HEK293 (cell line): ENCODE measurements at regions not wholly inside any gene's neighbourhood (a gene's known extent, or its start where the extent isn't known, plus 50 kb on each side); places are given as distances from the start of the nearest gene placed in this dataset.

Experiments
- BCL11B ChIP-seq: fragments of 450-650 bp; formaldehyde crosslinking; IDR thresholded peaks from 2 replicates; pipeline ENCODE4 v1.5.1; 2016; ENCODE audit warnings: low read depth, missing biosample characterization, missing genetic modification characterization
- EGR2 ChIP-seq: fragments of 450-650 bp; formaldehyde crosslinking; IDR thresholded peaks from 2 replicates; pipeline ENCODE4 v1.5.1; 2016; ENCODE audit warnings: low read depth, missing biosample characterization, missing genetic modification characterization
- KLF1 ChIP-seq: fragments of 450-650 bp; formaldehyde crosslinking; IDR thresholded peaks from 2 replicates; pipeline ENCODE4 v1.5.1; 2016; ENCODE audit warnings: missing biosample characterization, missing genetic modification characterization
- REPIN1 ChIP-seq: fragments of 450-650 bp; formaldehyde crosslinking; IDR thresholded peaks from 2 replicates; pipeline ENCODE4 v1.5.1; 2017; ENCODE audit warnings: missing biosample characterization, missing genetic modification characterization, low read depth
- SCRT1 ChIP-seq: fragments of 450-650 bp; formaldehyde crosslinking; IDR thresholded peaks from 2 replicates; pipeline ENCODE4 v1.5.1; 2016; ENCODE audit warnings: missing biosample characterization, missing genetic modification characterization, borderline replicate concordance
- WT1 ChIP-seq: fragments of 450-650 bp; formaldehyde crosslinking; IDR thresholded peaks from 2 replicates; pipeline ENCODE4 v1.5.1; 2016; ENCODE audit warnings: missing biosample characterization, missing genetic modification characterization
- ZBTB21 ChIP-seq: fragments of 450-650 bp; formaldehyde crosslinking; IDR thresholded peaks from 2 replicates; pipeline ENCODE4 v1.5.1; 2017; ENCODE audit warnings: missing biosample characterization, missing genetic modification characterization
- ZBTB48 ChIP-seq: fragments of 450-650 bp; formaldehyde crosslinking; IDR thresholded peaks from 2 replicates; pipeline ENCODE4 v1.5.1; 2016; ENCODE audit warnings: missing biosample characterization, missing genetic modification characterization
- ZNF394 ChIP-seq: fragments of 450-650 bp; formaldehyde crosslinking; IDR thresholded peaks from 2 replicates; pipeline ENCODE4 v1.5.1; 2016; ENCODE audit warnings: missing biosample characterization, missing genetic modification characterization, mild to moderate bottlenecking, moderate library complexity, borderline replicate concordance
- ZNF555 ChIP-seq: fragments of 450-650 bp; formaldehyde crosslinking; conservative IDR thresholded peaks from 2 replicates; pipeline ENCODE4 v1.5.1; 2017; ENCODE audit warnings: missing biosample characterization, mild to moderate bottlenecking, missing genetic modification characterization, inconsistent platforms
- ZNF596 ChIP-seq: fragments of 450-650 bp; IDR thresholded peaks from 2 replicates; pipeline ENCODE4 v1.5.0; 2018; ENCODE audit warnings: missing biosample characterization, mild to moderate bottlenecking, missing genetic modification characterization, moderate library complexity
- ZNF623 ChIP-seq: fragments of 450-650 bp; formaldehyde crosslinking; IDR thresholded peaks from 2 replicates; pipeline ENCODE4 v1.5.1; 2016; ENCODE audit warnings: missing biosample characterization, missing genetic modification characterization
- ZNF843 ChIP-seq: fragments of 450-650 bp; formaldehyde crosslinking; IDR thresholded peaks from 2 replicates; pipeline ENCODE4 v1.5.1; 2016; ENCODE audit warnings: missing biosample characterization, missing genetic modification characterization
- TF ChIP-seq, protein P1 (sequence below): fragments of 450-650 bp; formaldehyde crosslinking; IDR thresholded peaks from 2 replicates; pipeline ENCODE4 v1.5.1; 2016; ENCODE audit warnings: missing biosample characterization, missing genetic modification characterization
- TF ChIP-seq, protein P2 (sequence below): fragments of 450-650 bp; formaldehyde crosslinking; conservative IDR thresholded peaks from 2 replicates; pipeline ENCODE4 v1.5.1; 2016; ENCODE audit warnings: low read depth, missing biosample characterization, missing genetic modification characterization
- TF ChIP-seq, protein P3 (sequence below): fragments of 450-650 bp; formaldehyde crosslinking; conservative IDR thresholded peaks from 2 replicates; pipeline ENCODE4 v1.5.1; 2016; ENCODE audit warnings: low read depth, missing biosample characterization, missing genetic modification characterization
- TF ChIP-seq, protein P4 (sequence below): fragments of 450-650 bp; formaldehyde crosslinking; IDR thresholded peaks from 2 replicates; pipeline ENCODE4 v1.5.1; 2017; ENCODE audit warnings: missing biosample characterization, missing genetic modification characterization
- TF ChIP-seq, protein P5 (sequence below): fragments of 450-650 bp; formaldehyde crosslinking; IDR thresholded peaks from 2 replicates; pipeline ENCODE4 v1.5.1; 2016; ENCODE audit warnings: missing biosample characterization, missing genetic modification characterization
- TF ChIP-seq, protein P6 (sequence below): fragments of 450-650 bp; formaldehyde crosslinking; IDR thresholded peaks from 2 replicates; pipeline ENCODE4 v1.5.1; 2016; ENCODE audit warnings: missing biosample characterization, missing genetic modification characterization
- TF ChIP-seq, protein P7 (sequence below): fragments of 450-650 bp; formaldehyde crosslinking; IDR thresholded peaks from 2 replicates; pipeline ENCODE4; 2016; ENCODE audit warnings: missing biosample characterization, missing genetic modification characterization

DNA sequence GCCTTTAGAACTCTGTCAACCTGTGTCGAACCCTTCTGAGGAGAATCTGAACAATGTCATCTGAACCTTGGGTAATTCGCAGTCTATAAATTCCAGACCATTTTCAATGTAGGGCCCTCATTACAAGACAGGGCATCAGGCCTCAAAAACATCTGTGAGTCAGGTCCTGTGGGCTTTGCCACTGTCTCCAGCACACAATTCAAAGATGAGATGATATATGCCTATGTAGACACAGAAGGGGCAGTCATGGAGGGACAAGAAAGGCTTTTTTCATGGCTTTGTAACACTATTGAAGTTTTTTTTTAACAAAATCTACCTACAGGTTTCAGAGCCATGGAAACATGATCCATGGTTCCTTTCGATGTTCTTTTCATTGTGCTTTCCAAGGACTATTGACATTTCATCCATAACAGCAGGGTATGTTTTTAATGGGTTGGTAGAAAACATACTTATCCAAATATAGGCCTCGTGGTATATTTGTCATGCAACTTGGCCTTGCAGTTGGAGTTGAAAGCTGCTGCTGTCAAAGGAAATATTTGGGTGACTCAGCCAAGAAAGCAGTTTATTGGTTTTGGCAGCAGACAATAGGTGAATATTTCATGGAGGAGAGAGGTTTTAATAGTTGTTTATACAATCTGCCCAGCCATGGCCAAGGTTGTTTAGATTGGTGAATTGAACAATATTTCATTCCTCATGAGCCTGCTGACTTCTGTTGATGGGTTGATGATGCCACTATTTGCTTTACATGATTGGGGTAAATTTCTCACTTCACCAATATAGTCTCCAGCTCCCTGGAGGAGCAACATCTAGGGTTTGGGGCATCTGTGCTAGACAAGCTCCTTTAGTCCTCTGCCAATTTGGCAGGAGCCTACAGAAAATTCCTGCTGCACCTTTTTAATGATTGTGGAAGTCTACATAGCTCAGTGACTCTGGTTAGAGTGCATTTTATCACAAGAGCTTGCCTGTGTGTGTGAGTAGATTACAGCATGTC, 158.4 kb upstream of the TMEM72 start (continued):
- TF ChIP-seq, protein P1, sequence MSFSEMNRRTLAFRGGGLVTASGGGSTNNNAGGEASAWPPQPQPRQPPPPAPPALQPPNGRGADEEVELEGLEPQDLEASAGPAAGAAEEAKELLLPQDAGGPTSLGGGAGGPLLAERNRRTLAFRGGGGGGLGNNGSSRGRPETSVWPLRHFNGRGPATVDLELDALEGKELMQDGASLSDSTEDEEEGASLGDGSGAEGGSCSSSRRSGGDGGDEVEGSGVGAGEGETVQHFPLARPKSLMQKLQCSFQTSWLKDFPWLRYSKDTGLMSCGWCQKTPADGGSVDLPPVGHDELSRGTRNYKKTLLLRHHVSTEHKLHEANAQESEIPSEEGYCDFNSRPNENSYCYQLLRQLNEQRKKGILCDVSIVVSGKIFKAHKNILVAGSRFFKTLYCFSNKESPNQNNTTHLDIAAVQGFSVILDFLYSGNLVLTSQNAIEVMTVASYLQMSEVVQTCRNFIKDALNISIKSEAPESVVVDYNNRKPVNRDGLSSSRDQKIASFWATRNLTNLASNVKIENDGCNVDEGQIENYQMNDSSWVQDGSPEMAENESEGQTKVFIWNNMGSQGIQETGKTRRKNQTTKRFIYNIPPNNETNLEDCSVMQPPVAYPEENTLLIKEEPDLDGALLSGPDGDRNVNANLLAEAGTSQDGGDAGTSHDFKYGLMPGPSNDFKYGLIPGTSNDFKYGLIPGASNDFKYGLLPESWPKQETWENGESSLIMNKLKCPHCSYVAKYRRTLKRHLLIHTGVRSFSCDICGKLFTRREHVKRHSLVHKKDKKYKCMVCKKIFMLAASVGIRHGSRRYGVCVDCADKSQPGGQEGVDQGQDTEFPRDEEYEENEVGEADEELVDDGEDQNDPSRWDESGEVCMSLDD (tag by site-specific recombination), result no peak
- TF ChIP-seq, protein P2, sequence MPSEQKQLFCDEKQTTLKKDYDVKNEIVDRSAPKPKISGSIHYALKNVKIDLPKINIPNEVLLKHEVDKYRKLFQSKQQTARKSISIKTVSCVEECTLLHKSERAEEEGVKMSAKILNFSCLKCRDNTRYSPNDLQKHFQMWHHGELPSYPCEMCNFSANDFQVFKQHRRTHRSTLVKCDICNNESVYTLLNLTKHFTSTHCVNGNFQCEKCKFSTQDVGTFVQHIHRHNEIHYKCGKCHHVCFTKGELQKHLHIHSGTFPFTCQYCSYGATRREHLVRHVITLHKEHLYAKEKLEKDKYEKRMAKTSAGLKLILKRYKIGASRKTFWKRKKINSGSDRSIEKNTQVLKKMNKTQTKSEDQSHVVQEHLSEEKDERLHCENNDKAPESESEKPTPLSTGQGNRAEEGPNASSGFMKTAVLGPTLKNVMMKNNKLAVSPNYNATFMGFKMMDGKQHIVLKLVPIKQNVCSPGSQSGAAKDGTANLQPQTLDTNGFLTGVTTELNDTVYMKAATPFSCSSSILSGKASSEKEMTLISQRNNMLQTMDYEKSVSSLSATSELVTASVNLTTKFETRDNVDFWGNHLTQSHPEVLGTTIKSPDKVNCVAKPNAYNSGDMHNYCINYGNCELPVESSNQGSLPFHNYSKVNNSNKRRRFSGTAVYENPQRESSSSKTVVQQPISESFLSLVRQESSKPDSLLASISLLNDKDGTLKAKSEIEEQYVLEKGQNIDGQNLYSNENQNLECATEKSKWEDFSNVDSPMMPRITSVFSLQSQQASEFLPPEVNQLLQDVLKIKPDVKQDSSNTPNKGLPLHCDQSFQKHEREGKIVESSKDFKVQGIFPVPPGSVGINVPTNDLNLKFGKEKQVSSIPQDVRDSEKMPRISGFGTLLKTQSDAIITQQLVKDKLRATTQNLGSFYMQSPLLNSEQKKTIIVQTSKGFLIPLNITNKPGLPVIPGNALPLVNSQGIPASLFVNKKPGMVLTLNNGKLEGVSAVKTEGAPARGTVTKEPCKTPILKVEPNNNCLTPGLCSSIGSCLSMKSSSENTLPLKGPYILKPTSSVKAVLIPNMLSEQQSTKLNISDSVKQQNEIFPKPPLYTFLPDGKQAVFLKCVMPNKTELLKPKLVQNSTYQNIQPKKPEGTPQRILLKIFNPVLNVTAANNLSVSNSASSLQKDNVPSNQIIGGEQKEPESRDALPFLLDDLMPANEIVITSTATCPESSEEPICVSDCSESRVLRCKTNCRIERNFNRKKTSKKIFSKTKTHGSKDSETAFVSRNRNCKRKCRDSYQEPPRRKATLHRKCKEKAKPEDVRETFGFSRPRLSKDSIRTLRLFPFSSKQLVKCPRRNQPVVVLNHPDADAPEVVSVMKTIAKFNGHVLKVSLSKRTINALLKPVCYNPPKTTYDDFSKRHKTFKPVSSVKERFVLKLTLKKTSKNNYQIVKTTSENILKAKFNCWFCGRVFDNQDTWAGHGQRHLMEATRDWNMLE, result peak; percentile 66
- TF ChIP-seq ZBTB21, result peak; percentile 92
- peak; percentile 84 for TF ChIP-seq ZNF596 (tag by site-specific recombination)
- peak; percentile 88 for TF ChIP-seq ZNF394 (tag by site-specific recombination)
- TF ChIP-seq REPIN1 (tag by site-specific recombination), result 0 out of 2 replicates have a peak, but pooled peaks have one; percentile 34
- TF ChIP-seq, protein P3, sequence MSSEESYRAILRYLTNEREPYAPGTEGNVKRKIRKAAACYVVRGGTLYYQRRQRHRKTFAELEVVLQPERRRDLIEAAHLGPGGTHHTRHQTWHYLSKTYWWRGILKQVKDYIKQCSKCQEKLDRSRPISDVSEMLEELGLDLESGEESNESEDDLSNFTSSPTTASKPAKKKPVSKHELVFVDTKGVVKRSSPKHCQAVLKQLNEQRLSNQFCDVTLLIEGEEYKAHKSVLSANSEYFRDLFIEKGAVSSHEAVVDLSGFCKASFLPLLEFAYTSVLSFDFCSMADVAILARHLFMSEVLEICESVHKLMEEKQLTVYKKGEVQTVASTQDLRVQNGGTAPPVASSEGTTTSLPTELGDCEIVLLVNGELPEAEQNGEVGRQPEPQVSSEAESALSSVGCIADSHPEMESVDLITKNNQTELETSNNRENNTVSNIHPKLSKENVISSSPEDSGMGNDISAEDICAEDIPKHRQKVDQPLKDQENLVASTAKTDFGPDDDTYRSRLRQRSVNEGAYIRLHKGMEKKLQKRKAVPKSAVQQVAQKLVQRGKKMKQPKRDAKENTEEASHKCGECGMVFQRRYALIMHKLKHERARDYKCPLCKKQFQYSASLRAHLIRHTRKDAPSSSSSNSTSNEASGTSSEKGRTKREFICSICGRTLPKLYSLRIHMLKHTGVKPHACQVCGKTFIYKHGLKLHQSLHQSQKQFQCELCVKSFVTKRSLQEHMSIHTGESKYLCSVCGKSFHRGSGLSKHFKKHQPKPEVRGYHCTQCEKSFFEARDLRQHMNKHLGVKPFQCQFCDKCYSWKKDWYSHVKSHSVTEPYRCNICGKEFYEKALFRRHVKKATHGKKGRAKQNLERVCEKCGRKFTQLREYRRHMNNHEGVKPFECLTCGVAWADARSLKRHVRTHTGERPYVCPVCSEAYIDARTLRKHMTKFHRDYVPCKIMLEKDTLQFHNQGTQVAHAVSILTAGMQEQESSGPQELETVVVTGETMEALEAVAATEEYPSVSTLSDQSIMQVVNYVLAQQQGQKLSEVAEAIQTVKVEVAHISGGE, result no peak; the same call in 1 of the 2 replicates
- no peak for TF ChIP-seq BCL11B (tag by site-specific recombination)
- TF ChIP-seq, protein P4, sequence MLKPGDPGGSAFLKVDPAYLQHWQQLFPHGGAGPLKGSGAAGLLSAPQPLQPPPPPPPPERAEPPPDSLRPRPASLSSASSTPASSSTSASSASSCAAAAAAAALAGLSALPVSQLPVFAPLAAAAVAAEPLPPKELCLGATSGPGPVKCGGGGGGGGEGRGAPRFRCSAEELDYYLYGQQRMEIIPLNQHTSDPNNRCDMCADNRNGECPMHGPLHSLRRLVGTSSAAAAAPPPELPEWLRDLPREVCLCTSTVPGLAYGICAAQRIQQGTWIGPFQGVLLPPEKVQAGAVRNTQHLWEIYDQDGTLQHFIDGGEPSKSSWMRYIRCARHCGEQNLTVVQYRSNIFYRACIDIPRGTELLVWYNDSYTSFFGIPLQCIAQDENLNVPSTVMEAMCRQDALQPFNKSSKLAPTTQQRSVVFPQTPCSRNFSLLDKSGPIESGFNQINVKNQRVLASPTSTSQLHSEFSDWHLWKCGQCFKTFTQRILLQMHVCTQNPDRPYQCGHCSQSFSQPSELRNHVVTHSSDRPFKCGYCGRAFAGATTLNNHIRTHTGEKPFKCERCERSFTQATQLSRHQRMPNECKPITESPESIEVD (tag by site-specific recombination), result peak; percentile 99
- no peak for TF ChIP-seq ZNF555 (tag by site-specific recombination)
- TF ChIP-seq, protein P5, sequence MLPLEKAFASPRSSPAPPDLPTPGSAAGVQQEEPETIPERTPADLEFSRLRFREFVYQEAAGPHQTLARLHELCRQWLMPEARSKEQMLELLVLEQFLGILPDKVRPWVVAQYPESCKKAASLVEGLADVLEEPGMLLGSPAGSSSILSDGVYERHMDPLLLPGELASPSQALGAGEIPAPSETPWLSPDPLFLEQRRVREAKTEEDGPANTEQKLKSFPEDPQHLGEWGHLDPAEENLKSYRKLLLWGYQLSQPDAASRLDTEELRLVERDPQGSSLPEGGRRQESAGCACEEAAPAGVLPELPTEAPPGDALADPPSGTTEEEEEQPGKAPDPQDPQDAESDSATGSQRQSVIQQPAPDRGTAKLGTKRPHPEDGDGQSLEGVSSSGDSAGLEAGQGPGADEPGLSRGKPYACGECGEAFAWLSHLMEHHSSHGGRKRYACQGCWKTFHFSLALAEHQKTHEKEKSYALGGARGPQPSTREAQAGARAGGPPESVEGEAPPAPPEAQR (tag by site-specific recombination), result peak; percentile 90
- peak; percentile 96 for TF ChIP-seq SCRT1 (tag by site-specific recombination)
- 0 out of 2 replicates have a peak, but pooled peaks have one; percentile 17 for TF ChIP-seq KLF1 (tag by site-specific recombination)
- no peak for TF ChIP-seq EGR2
- TF ChIP-seq ZBTB48 (tag by site-specific recombination), result peak; percentile 67
- TF ChIP-seq, protein P6, sequence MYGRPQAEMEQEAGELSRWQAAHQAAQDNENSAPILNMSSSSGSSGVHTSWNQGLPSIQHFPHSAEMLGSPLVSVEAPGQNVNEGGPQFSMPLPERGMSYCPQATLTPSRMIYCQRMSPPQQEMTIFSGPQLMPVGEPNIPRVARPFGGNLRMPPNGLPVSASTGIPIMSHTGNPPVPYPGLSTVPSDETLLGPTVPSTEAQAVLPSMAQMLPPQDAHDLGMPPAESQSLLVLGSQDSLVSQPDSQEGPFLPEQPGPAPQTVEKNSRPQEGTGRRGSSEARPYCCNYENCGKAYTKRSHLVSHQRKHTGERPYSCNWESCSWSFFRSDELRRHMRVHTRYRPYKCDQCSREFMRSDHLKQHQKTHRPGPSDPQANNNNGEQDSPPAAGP, result peak; percentile 78
- TF ChIP-seq, protein P7, sequence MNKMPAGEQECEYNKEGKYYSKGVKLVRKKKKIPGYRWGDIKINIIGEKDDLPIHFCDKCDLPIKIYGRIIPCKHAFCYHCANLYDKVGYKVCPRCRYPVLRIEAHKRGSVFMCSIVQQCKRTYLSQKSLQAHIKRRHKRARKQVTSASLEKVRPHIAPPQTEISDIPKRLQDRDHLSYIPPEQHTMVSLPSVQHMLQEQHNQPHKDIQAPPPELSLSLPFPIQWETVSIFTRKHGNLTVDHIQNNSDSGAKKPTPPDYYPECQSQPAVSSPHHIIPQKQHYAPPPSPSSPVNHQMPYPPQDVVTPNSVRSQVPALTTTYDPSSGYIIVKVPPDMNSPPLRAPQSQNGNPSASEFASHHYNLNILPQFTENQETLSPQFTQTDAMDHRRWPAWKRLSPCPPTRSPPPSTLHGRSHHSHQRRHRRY (tag by site-specific recombination), result peak; percentile 94
- TF ChIP-seq ZNF843 (tag by site-specific recombination), result peak; percentile 100
- TF ChIP-seq ZNF623 (tag by site-specific recombination), result peak; percentile 44; the same call in 1 of the 2 replicates
- TF ChIP-seq WT1 (tag by site-specific recombination), result peak; percentile 98
